Pons (tissue), 1 donor: ENCODE measurements at regions not wholly inside any gene's neighbourhood (a gene's known extent, or its start where the extent isn't known, plus 50 kb on each side); places are given as distances from the start of the nearest gene placed in this dataset.

Experiments
- DNase-seq: peaks from one replicate; pipeline ENCODE4 v3.0.0-alpha.2; 2016; ENCODE audit warnings: low spot score

DNA sequence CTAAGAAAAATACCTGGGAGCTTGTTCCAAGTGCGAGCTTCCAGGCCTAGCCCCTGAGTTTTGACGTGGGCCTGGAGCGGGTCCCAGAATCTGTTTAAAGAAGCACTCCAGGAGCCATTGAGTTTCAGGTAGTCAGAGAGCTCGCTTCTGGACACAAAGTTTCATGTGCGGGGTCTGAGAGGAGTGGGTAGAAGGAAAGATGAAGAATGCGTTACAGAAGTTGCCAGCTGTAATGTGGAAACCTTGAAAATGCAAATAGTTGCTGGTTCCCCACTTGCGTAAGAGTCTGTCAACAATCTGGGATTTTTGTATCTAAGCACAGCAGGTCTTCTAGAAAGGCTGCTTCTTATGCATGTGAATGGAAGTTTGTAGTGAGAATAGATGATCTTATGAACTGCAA lies 77.5 kb upstream of the CLCN4 start:
- DNase-seq = no peak

DNA sequence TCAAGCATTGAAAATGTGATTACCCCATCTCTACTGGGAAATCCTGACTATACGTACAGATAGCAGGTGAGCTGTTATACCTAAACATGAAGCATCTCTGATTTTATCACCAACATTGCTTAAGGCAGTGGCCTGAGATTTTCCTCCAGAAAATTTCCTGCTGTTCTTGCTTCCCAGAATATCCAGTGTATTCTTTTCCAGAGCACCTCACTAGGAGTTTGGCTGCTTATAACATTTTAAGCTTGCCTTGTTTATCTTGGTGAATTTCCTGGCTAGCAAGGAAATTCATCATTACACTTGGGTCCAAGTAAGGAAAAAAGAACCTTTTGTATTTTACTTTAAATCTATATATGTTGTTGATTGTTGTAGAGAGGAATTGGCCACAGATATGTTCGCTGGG lies 73.0 kb upstream of the CLCN4 start:
- no peak for DNase-seq

DNA sequence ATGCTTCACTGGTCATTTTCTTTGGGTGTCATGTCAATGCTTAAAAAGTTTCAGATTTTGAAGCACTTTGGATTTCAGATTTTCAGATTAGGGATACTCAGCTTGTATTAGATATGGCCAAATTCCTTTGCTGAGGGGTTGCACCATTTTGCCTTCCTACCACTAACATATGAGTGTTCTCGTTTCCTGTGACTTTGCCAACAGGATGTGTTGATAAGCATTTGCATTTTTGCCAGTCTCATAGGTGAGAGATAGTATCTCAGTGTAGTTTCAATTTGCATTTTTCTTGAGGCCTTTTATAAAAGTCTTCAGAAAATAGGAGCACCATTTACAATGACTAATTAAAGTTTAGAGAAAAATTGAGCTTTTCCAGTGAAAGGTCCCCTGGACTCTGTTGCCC lies 71.6 kb upstream of the CLCN4 start:
- DNase-seq = no peak

DNA sequence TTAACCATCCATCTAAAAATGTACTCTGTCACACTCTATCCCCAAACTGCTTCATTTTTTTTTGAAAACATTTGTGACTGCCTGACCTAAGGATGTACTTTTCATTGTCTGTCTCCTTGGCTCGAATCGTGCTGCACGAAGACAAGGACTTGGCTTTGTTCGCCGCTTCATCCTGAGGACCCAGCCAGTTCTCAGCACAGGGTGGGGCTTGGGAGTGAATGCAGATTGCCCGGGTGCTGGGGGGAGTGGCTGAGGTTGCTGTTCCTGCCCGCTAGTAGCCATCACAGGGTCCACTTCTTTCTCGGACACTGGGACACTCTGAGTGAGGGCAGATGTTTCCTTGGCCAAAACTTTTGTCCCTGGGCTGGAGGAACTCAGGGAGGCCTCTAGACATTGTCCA lies 70.1 kb upstream of the CLCN4 start:
- DNase-seq = no peak

DNA sequence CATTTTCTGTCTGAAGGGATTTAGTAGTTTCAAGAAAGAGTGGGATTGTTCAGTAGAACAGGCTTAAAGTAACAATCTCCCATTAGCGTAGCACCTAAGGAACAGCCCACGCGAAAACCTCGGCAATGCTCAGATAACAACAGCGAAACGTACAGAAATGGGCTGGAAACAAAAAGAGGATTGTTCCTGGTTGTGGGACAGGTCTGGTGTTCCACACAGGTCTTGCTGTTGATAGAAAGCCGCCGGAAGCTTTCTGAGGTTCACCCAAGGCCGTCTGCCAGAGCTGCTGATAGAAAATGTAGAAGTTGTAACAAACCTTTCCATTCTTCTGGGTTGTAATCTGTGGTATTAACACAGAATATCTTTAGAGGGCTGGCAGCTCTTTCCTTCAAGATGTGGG lies 69.4 kb upstream of the CLCN4 start:
- DNase-seq = no peak

DNA sequence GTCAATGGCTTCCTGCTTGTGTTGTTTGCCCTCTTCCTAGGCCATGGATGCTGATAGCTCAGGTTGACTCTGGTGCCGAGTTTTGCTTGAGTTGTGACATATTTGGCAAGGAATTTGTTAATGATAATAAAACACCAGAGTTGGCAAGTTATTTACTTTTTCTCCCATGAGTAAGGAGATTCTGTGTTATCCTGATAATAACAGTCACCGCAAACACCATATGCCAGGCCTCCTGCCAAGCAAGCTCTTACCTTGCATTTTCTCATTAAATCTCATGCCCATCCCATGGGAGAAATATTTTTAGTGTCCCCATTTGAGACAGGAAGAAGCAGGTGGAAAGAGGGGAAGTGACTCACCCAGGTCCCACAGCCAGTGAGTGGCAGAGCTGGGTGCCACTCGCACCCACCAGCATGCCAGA lies 67.4 kb upstream of the CLCN4 start:
- DNase-seq = no peak

DNA sequence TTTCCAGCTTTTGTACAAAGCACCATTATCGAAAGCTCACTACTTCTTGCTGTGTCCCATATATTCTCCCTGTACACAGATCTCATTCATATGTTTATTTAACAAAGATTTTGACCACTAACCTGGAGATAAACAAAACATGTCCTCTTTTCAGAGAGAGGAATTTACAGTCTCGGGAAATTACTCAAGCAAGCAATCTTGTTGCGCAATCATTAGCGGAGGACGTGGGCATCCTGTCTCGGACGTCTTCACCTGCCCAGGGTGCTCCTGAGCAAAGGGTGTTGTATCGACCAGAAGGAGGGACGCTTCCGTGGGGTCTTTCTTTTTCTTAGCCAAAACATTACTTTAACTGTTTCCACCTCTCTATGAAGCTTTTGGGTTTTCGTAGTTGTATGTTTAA lies 66.5 kb upstream of the CLCN4 start:
- no peak for DNase-seq

DNA sequence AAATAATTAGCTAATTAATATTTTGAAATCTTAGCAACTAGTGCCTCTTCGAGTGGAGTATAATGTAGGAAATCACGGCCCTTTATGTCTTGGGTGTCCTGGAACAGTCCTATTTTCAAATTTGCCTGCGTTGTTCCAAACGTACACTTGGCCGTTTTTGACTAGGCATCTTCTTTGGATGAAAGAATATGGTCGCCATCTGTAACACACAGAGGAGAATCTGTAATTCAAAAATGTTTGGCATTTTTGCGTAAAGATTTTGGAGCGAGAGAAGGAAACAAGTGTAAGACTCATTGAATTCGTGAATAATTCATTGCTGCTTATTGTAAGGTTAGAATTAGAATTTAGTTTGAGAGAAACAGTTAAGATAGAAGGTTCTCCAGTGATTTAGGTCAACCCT lies 61.5 kb upstream of the CLCN4 start:
- no peak for DNase-seq

DNA sequence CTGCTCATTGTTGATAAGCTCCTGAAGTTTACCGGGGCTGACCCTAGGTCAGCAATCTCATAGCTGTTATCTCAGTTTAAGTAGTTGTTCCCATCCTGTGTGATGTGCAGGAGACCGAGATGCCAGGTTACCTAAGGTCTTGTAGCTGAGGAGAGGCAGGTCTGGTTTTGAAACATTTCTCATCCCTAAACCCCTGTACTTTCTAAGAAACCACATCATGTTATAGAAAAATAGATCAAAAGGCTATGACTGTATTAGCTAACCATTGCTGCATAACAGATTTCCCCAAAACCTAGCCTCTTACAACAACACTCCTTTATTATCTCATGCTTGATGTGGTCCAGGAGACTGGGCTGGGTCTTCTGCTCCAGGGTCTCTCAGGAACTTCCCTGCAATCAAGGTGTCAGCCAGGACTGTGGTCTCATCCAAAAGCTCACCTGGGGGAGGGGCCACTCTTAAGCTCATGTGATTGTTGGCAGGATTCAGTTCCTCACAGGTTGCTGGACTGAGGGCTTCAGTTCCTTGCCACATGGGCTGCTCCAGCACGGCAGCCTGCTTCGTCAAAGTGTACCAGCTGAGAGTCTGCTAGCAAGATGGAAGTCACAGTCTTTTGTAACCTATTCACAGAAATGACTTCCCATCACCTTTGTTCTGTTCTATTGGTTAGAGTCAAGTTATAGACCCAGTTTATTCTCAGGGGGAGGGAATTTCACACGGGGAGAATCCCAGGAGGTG lies 60.9 kb upstream of the CLCN4 start:
- DNase-seq = no peak

DNA sequence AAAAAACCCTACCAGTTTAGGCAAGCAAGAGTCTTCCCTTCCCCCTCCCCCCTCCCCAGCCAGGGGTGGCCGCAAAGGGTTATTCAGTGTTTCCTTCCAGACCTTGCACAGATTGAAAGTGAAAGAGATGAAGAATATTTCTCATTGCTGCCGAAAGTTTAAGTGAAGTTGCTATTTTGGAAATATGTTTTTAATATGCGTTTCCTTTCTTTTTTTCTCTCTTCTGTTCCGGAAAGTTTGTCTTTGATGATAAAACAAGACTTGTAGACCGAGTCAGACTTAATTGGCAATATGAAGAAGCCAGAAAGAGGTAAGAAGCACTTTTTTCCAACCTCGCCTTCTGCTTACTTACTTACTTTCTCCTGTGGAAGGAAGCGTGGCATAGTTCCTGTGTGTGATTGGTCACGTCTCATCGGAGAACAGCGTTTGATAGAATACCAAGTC lies 58.5 kb upstream of the CLCN4 start:
- DNase-seq = no peak

DNA sequence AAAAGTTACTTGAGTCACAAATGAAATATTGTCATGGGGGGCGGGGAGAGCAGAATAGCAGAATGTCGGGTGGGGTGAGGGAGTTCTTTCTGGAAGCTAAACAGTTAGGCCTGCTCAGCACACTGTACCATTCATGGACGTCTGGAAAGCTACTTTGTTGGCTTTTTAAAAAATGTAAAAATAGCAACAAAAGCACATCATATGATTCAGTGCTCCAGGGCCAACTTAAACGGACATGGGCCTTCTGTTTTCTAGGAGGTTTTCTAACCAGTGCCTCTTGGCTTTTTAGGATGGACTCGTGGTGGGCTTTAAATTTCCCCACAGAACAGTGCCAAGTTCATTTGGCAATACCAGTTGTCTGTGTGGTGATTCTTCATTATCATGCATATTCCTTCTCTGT lies 57.4 kb upstream of the CLCN4 start:
- DNase-seq = peak; percentile 54

DNA sequence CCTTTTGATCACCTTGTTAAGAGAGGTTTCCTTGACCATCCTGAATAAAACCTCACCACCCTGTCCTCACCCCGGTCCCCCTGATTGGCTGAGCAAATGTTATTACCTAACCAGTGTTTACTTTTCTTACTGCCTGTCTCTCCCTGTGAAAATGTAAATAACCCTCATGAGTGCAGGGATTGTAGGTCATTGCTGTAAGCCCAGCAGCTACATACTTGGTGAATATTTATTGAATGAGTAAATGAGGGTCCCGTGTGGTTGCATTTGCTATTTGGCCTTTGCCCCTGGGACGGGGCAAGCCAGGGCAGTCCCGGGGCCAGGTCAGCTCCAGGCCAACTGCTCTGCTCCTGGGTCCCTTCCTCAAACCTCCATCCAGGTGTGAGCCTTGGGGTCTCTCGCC lies 55.5 kb upstream of the CLCN4 start:
- no peak for DNase-seq

DNA sequence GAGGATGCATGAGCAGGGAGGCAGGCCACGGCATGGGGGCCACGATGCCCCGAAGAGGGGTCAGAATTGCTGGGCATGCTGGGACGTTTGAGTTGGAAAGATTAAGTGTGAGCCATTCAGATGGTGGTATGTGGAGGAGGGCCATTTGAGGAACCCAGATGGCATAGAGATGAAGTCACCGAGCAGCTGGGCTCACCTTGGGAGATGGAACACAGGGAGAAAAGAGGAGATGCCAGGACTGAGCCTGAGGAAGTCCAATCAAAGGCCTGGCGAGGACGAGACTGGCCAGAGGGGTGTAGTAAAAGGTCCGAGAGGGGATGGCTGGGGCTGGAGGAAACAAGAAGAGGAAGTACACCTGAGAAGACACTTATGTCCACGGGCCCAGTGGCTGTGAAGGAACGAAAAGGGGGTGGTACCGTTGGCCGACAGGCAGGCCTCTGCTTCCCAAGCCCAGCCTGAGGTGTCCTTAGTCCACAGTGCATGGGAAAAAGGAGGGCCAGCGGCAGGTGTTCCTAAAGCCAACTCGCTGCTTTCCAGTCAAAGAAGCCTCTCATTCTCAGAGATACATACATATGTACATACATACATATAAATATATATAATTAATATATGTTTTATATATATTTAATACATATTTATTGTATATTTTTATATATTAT lies 54.6 kb upstream of the CLCN4 start:
- no peak for DNase-seq

DNA sequence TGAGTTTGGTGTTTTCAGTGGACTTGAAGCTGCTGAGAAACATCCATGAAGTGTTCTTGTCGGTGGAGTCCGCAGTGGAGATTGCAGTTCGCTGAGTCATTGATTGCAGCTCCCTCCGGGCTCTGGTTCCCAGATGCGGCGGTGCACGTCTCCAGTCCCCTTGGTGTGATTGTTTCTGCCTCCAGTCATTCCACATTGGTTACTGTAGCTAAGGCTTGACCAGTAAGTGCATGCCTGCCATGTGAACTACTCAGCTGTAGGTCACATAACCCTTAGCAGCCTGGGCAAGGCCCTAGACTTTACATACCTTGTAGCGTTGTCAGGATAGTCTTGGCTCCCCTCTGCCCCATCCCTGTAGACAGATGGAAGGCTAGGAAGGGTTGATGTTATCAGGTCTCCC lies 53.8 kb upstream of the CLCN4 start:
- DNase-seq = no peak

DNA sequence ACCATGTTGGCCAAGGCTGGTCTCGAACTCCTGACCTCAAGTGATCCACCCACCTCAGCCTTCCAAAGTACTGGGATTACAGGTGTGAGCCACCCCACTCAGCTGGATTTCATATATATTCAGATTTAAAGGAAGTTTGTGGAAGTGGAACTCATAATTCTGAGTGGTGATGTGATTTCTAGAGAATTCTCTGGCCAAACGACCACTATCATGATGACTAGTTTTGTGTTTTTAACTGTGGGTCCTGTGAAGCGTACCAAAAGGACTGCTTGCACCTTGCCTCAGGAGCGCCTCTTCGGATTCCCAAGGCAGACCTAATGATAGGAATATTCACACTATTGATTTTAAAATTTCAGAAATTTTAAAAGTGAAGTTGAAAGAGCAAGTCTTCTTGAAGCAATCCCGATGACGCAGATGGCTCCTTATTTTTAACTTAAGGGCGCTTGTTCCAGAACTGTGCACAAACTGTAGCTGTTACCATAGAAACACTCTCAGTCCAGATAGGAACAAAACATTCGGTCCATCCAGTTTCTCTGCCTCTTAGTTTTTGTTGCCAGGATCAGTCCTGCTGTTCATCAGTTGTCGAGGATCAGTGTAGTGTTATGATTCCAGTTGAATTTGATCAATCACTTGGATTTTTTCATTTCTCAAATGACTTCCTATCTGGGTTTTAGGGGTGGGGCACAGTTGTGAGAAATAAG lies 51.7 kb upstream of the CLCN4 start:
- no peak for DNase-seq

DNA sequence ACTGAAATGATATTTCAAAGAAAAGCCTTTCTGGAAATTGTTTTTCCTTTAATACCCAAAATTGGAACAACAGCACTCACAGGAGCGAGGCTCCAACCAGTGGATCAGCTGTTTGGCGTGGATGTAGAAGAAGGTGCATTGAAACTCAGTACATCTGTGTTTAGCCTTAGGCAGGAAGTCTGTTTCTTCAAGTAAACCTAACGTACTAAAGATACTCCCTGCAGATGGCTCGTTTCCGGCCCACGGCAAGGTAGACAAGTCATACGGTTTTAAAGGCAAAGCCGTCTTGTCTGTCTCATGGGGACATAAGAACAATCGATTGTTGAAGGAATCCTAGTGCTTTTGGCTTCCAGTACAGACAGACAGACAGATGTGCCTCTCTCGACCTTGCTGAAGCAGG lies 50.0 kb upstream of the CLCN4 start:
- DNase-seq = no peak
